HEK293 (cell line): ENCODE measurements at regions not wholly inside any gene's neighbourhood (a gene's known extent, or its start where the extent isn't known, plus 50 kb on each side); places are given as distances from the start of the nearest gene placed in this dataset.

Experiments used
- BCL11B ChIP-seq: fragments of 450-650 bp; formaldehyde crosslinking; IDR thresholded peaks from 2 replicates; pipeline ENCODE4 v1.5.1; 2016; ENCODE audit warnings: low read depth, missing biosample characterization, missing genetic modification characterization
- HOXD13 ChIP-seq: sonication (generic); formaldehyde crosslinking; IDR thresholded peaks from 2 replicates; pipeline ENCODE4 v1.8.0; 2022; ENCODE audit warnings: missing genetic modification reagents, borderline replicate concordance
- MEIS1 ChIP-seq: sonication (generic); formaldehyde crosslinking; IDR thresholded peaks from 2 replicates; pipeline ENCODE4 v1.8.1; 2022; ENCODE audit warnings: missing genetic modification reagents, mild to moderate bottlenecking, borderline replicate concordance
- RBAK ChIP-seq: fragments of 450-650 bp; formaldehyde crosslinking; IDR thresholded peaks from 2 replicates; pipeline ENCODE4 v1.5.1; 2016; ENCODE audit warnings: missing biosample characterization, missing genetic modification characterization
- WT1 ChIP-seq: fragments of 450-650 bp; formaldehyde crosslinking; IDR thresholded peaks from 2 replicates; pipeline ENCODE4 v1.5.1; 2016; ENCODE audit warnings: missing biosample characterization, missing genetic modification characterization
- ZBTB20 ChIP-seq: fragments of 450-650 bp; formaldehyde crosslinking; IDR thresholded peaks from 2 replicates; pipeline ENCODE4 v1.5.1; 2016; ENCODE audit warnings: missing biosample characterization, missing genetic modification characterization
- ZFHX2 ChIP-seq: fragments of 450-650 bp; formaldehyde crosslinking; conservative IDR thresholded peaks from 2 replicates; pipeline ENCODE4 v1.5.1; 2016; ENCODE audit warnings: missing biosample characterization, missing genetic modification characterization
- ZNF10 ChIP-seq: fragments of 450-650 bp; formaldehyde crosslinking; IDR thresholded peaks from 2 replicates; pipeline ENCODE4 v1.5.1; 2017; ENCODE audit warnings: missing biosample characterization, missing genetic modification characterization
- ZNF114 ChIP-seq: fragments of 450-650 bp; formaldehyde crosslinking; IDR thresholded peaks from 2 replicates; pipeline ENCODE4 v1.5.0; 2017; ENCODE audit warnings: missing biosample characterization, missing genetic modification characterization
- ZNF211 ChIP-seq: fragments of 450-650 bp; formaldehyde crosslinking; IDR thresholded peaks from 2 replicates; pipeline ENCODE4 v1.5.1; 2016; ENCODE audit warnings: low read depth, missing biosample characterization, missing genetic modification characterization
- ZNF223 ChIP-seq: fragments of 450-650 bp; formaldehyde crosslinking; IDR thresholded peaks from 2 replicates; pipeline ENCODE4 v1.5.1; 2016; ENCODE audit warnings: missing biosample characterization, missing genetic modification characterization
- ZNF239 ChIP-seq: fragments of 450-650 bp; formaldehyde crosslinking; IDR thresholded peaks from 2 replicates; pipeline ENCODE4 v1.5.1; 2016; ENCODE audit warnings: missing biosample characterization, missing genetic modification characterization
- ZNF341 ChIP-seq: fragments of 450-650 bp; formaldehyde crosslinking; IDR thresholded peaks from 2 replicates; pipeline ENCODE4; 2016; ENCODE audit warnings: low read depth, missing biosample characterization, missing genetic modification characterization
- ZNF398 ChIP-seq: fragments of 450-650 bp; formaldehyde crosslinking; IDR thresholded peaks from 2 replicates; pipeline ENCODE4 v1.5.1; 2017; ENCODE audit warnings: missing biosample characterization, missing genetic modification characterization
- ZNF404 ChIP-seq: fragments of 450-650 bp; formaldehyde crosslinking; IDR thresholded peaks from 2 replicates; pipeline ENCODE4 v1.5.1; 2017; ENCODE audit warnings: missing biosample characterization, missing genetic modification characterization
- ZNF558 ChIP-seq: fragments of 450-650 bp; formaldehyde crosslinking; IDR thresholded peaks from 2 replicates; pipeline ENCODE4 v1.5.1; 2016; ENCODE audit warnings: missing biosample characterization, missing genetic modification characterization
- ZNF623 ChIP-seq: fragments of 450-650 bp; formaldehyde crosslinking; IDR thresholded peaks from 2 replicates; pipeline ENCODE4 v1.5.1; 2016; ENCODE audit warnings: missing biosample characterization, missing genetic modification characterization
- ZNF645 ChIP-seq: fragments of 450-650 bp; formaldehyde crosslinking; IDR thresholded peaks from 2 replicates; pipeline ENCODE4; 2016; ENCODE audit warnings: missing biosample characterization, missing genetic modification characterization
- ZNF664 ChIP-seq: fragments of 450-650 bp; formaldehyde crosslinking; IDR thresholded peaks from 2 replicates; pipeline ENCODE4 v1.5.1; 2016; ENCODE audit warnings: missing biosample characterization, missing genetic modification characterization
- ZNF76 ChIP-seq: fragments of 450-650 bp; formaldehyde crosslinking; IDR thresholded peaks from 2 replicates; pipeline ENCODE4; 2016; ENCODE audit warnings: low read depth, missing biosample characterization, missing genetic modification characterization, borderline replicate concordance
- ZNF777 ChIP-seq: fragments of 450-650 bp; formaldehyde crosslinking; IDR thresholded peaks from 2 replicates; pipeline ENCODE4 v1.5.1; 2017; ENCODE audit warnings: missing biosample characterization, missing genetic modification characterization, borderline replicate concordance
- ZSCAN18 ChIP-seq: fragments of 450-650 bp; formaldehyde crosslinking; IDR thresholded peaks from 2 replicates; pipeline ENCODE4 v1.5.1; 2016; ENCODE audit warnings: missing biosample characterization, missing genetic modification characterization
- ZSCAN5A ChIP-seq: fragments of 450-650 bp; formaldehyde crosslinking; IDR thresholded peaks from 2 replicates; pipeline ENCODE4 v1.5.1; 2016; ENCODE audit warnings: missing biosample characterization, missing genetic modification characterization

- peak; percentile 38; the same call in 1 of the 2 replicates for TF ChIP-seq ZBTB20 (tag by site-specific recombination)
- no peak for TF ChIP-seq ZNF239 (tag by site-specific recombination)
- TF ChIP-seq HOXD13 (CRISPR knock-in tag) = 0 out of 2 replicates have a peak, but pooled peaks have one; percentile 36
- no peak for TF ChIP-seq ZFHX2 (tag by site-specific recombination)
- TF ChIP-seq WT1 (tag by site-specific recombination) = no peak
- TF ChIP-seq ZNF76 (tag by site-specific recombination) = peak; percentile 59; the same call in 1 of the 2 replicates
- TF ChIP-seq ZNF558 (tag by site-specific recombination) = no peak
- TF ChIP-seq ZNF404 (tag by site-specific recombination) = no peak
- no peak for TF ChIP-seq ZNF664 (tag by site-specific recombination)
- TF ChIP-seq ZNF10 = no peak
- no peak for TF ChIP-seq ZNF623 (tag by site-specific recombination)
- TF ChIP-seq RBAK (tag by site-specific recombination) = no peak
- TF ChIP-seq MEIS1 (CRISPR knock-in tag) = no peak
- TF ChIP-seq ZNF223 = no peak
- no peak for TF ChIP-seq ZNF645 (tag by site-specific recombination)
- no peak for TF ChIP-seq ZSCAN18 (tag by site-specific recombination)
- 0 out of 2 replicates have a peak, but pooled peaks have one; percentile 14 for TF ChIP-seq ZNF341
- no peak for TF ChIP-seq ZNF777 (tag by site-specific recombination)
- TF ChIP-seq ZSCAN5A = no peak
- TF ChIP-seq BCL11B (tag by site-specific recombination) = no peak
- no peak for TF ChIP-seq ZNF114
- TF ChIP-seq ZNF398 (tag by site-specific recombination) = no peak
- no peak for TF ChIP-seq ZNF211 (tag by site-specific recombination)
Observed at GRCh38 chr2:106020821-106021661, 173.1 kb downstream of the UXS1 start (continued).
